ENCODE measurements at regions not wholly inside any gene's neighbourhood (a gene's known extent, or its start where the extent isn't known, plus 50 kb on each side); places are given as distances from the start of the nearest gene placed in this dataset.

- Histone ChIP-seq H3K4me3 (ENCODE audit: low read length) (no peak overlapping the region), H3K4me1 (ENCODE audit: control insufficient read depth, insufficient read depth, low read length) (no peaks in the 10 kb centered on the region), H3K36me3 (ENCODE audit: control insufficient read depth, insufficient read depth, low read length) (no peaks in the 10 kb centered on the region), H3K27ac (ENCODE audit: low read length) (no peak overlapping the region), H3K9me3 (ENCODE audit: control insufficient read depth, insufficient read depth, low read length) (no peaks in the 10 kb centered on the region), H3K27me3 (ENCODE audit: control insufficient read depth, insufficient read depth, low read length) (no peaks in the 10 kb centered on the region)
- ATAC-seq (no peak), DNase-seq (no peak)
- H3K27ac Mint-ChIP-seq, result no peak overlapping the region
- no peaks in the 10 kb centered on the region for H3K27me3 Mint-ChIP-seq (ENCODE audit: low read depth in 2 of 2)
- TF ChIP-seq CTCF (IDR thresholded peaks at IDR 0.05), result no peak
- intact Hi-C loops (cut with micrococcal nuclease), result no loop called here
- no peaks in the 10 kb centered on the region for H3K4me1 Mint-ChIP-seq
- no peak overlapping the region for H3K4me3 Mint-ChIP-seq
- no peaks in the 10 kb centered on the region for H3K9me3 Mint-ChIP-seq
- WGBS (ENCODE audit: insufficient coverage), result 94% methylated on average over 2 of the region's 2 CpGs
- H3K36me3 Mint-ChIP-seq, result no peaks in the 10 kb centered on the region
Measured at GRCh38 chr4:128357286-128357685, 69.7 kb upstream of the PGRMC2 start.

GRCh38 chr4:128355305-128355704 is 67.7 kb upstream of the PGRMC2 start:
- Mint-ChIP-seq H3K4me3 (no peak overlapping the region), H3K27me3 (ENCODE audit: low read depth in 2 of 2) (no peaks in the 10 kb centered on the region), H3K36me3 (no peaks in the 10 kb centered on the region), H3K4me1 (no peaks in the 10 kb centered on the region), H3K27ac (no peak overlapping the region), H3K9me3 (no peaks in the 10 kb centered on the region)
- no peak for DNase-seq
- WGBS (ENCODE audit: insufficient coverage), result 98% methylated on average over 4 of the region's 4 CpGs
- Histone ChIP-seq H3K4me1 (ENCODE audit: control insufficient read depth, insufficient read depth, low read length) (no peaks in the 10 kb centered on the region), H3K27me3 (ENCODE audit: control insufficient read depth, insufficient read depth, low read length) (no peaks in the 10 kb centered on the region), H3K27ac (ENCODE audit: low read length) (no peak overlapping the region), H3K36me3 (ENCODE audit: control insufficient read depth, insufficient read depth, low read length) (no peaks in the 10 kb centered on the region), H3K9me3 (ENCODE audit: control insufficient read depth, insufficient read depth, low read length) (no peaks in the 10 kb centered on the region), H3K4me3 (ENCODE audit: low read length) (no peak overlapping the region)
- intact Hi-C loops (cut with micrococcal nuclease), result no loop called here
- no peak for TF ChIP-seq CTCF (IDR thresholded peaks at IDR 0.05)
- ATAC-seq, result no peak

- H3K27ac ChIP-seq (ENCODE audit: low read length), result no peak overlapping the region
- H3K4me3 Mint-ChIP-seq, result no peak overlapping the region
- TF ChIP-seq CTCF (IDR thresholded peaks at IDR 0.05), result no peak
- DNase-seq, result no peak
- whole genome bisulfite sequencing (ENCODE audit: insufficient coverage), result 94% methylated on average over 3 of the region's 4 CpGs
- intact Hi-C loops (cut with micrococcal nuclease), result no loop called here
- no peaks in the 10 kb centered on the region for H3K4me1 Mint-ChIP-seq
- H3K4me3 ChIP-seq (ENCODE audit: low read length), result no peak overlapping the region
- no peaks in the 10 kb centered on the region for H3K27me3 ChIP-seq (ENCODE audit: control insufficient read depth, insufficient read depth, low read length)
- no peaks in the 10 kb centered on the region for H3K27me3 Mint-ChIP-seq (ENCODE audit: low read depth in 2 of 2)
- no peak overlapping the region for H3K27ac Mint-ChIP-seq
- H3K9me3 ChIP-seq (ENCODE audit: control insufficient read depth, insufficient read depth, low read length), result no peaks in the 10 kb centered on the region
- no peak for ATAC-seq
- H3K4me1 ChIP-seq (ENCODE audit: control insufficient read depth, insufficient read depth, low read length), result no peaks in the 10 kb centered on the region
- H3K36me3 ChIP-seq (ENCODE audit: control insufficient read depth, insufficient read depth, low read length), result no peaks in the 10 kb centered on the region
- H3K9me3 Mint-ChIP-seq, result peaks cover 0 to 2% of the 10 kb centered on the region in 2 donors
- H3K36me3 Mint-ChIP-seq, result no peaks in the 10 kb centered on the region
Measured at GRCh38 chr4:128354205-128354821, 66.7 kb upstream of the PGRMC2 start.

GRCh38 chr4:128353791-128354190 is 66.2 kb upstream of the PGRMC2 start:
- H3K27ac Mint-ChIP-seq, result no peak overlapping the region
- Histone ChIP-seq H3K27ac (ENCODE audit: low read length) (no peak overlapping the region), H3K27me3 (ENCODE audit: control insufficient read depth, insufficient read depth, low read length) (no peaks in the 10 kb centered on the region), H3K4me1 (ENCODE audit: control insufficient read depth, insufficient read depth, low read length) (no peaks in the 10 kb centered on the region), H3K9me3 (ENCODE audit: control insufficient read depth, insufficient read depth, low read length) (no peaks in the 10 kb centered on the region), H3K36me3 (ENCODE audit: control insufficient read depth, insufficient read depth, low read length) (no peaks in the 10 kb centered on the region), H3K4me3 (ENCODE audit: low read length) (no peak overlapping the region)
- DNase-seq, result no peak
- 96% methylated on average over 3 of the region's 3 CpGs for whole genome bisulfite sequencing (ENCODE audit: insufficient coverage)
- H3K9me3 Mint-ChIP-seq, result peaks cover 0 to 2% of the 10 kb centered on the region in 2 donors
- no peaks in the 10 kb centered on the region for H3K4me1 Mint-ChIP-seq
- H3K27me3 Mint-ChIP-seq (ENCODE audit: low read depth in 2 of 2), result no peaks in the 10 kb centered on the region
- intact Hi-C loops (cut with micrococcal nuclease), result no loop called here
- no peaks in the 10 kb centered on the region for H3K36me3 Mint-ChIP-seq
- H3K4me3 Mint-ChIP-seq, result no peak overlapping the region
- TF ChIP-seq CTCF (IDR thresholded peaks at IDR 0.05), result no peak
- ATAC-seq, result no peak
